ENCODE measurements at regions not wholly inside any gene's neighbourhood (a gene's known extent, or its start where the extent isn't known, plus 50 kb on each side); places are given as distances from the start of the nearest gene placed in this dataset.

DNA sequence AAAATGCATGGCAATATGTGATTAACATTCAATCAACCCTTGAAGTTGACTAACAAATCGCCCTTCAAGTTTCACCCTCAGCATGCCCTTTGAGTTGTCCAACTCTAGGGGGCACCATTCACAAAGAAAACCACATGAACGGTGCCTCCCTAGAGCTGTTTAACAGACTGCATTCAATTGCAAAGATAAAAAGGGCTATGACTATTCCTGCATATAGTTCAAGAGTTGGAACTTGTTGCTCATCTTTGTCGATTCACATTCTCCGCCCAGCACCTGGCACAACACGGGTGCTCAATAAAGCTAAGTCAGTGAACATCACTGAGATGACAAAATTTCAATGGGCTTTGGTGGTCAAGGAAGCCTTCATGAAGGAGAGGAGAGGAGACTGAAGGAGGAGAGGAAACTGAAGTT is 69.6 kb upstream of the SLC30A5 start:
- TF ChIP-seq POLR2AphosphoS5 (IDR thresholded peaks at IDR 0.05; ENCODE audit: low read depth, low read length) = no peak
- TF ChIP-seq FOXP2 (optimal IDR thresholded peaks at IDR 0.05; ENCODE audit: borderline replicate concordance, extremely low read depth, extremely low read length, insufficient read depth) = no peak
- TF ChIP-seq SIN3A (IDR thresholded peaks at IDR 0.05; ENCODE audit: borderline replicate concordance, insufficient read depth, low read length) = no peak
- no peak for TF ChIP-seq TAF1 (IDR thresholded peaks at IDR 0.05; ENCODE audit: borderline replicate concordance, insufficient read depth, low read length)
- no peak for TF ChIP-seq REST (IDR thresholded peaks at IDR 0.05; ENCODE audit: insufficient read depth in 1 of 2, low read depth in 2 of 2, low read length in 2 of 2)

Data from PFSK-1 (cell line).